Jurkat, Clone E6-1 (cell line): ENCODE measurements at regions not wholly inside any gene's neighbourhood (a gene's known extent, or its start where the extent isn't known, plus 50 kb on each side); places are given as distances from the start of the nearest gene placed in this dataset.
A peak's percentile ranks its signal among the peaks of the same experiment; 100 is the strongest.

ENCODE experiments used
- DNase-seq: peaks from one replicate; pipeline ENCODE4 v3.0.0-alpha.2; 2011; ENCODE audit warnings: low read depth, low spot score
- H3K4me3 ChIP-seq: 2 replicates; pipeline ENCODE4 v1.5.1; 2011; ENCODE audit warnings: mild to moderate bottlenecking, low read length, control low read depth, moderate library complexity

- no peak for DNase-seq
- no peak overlapping the region for H3K4me3 ChIP-seq
These were observed 676.6 kb downstream of the CDH11 start for GRCh38 chr16:64445245-64445644.

DNA sequence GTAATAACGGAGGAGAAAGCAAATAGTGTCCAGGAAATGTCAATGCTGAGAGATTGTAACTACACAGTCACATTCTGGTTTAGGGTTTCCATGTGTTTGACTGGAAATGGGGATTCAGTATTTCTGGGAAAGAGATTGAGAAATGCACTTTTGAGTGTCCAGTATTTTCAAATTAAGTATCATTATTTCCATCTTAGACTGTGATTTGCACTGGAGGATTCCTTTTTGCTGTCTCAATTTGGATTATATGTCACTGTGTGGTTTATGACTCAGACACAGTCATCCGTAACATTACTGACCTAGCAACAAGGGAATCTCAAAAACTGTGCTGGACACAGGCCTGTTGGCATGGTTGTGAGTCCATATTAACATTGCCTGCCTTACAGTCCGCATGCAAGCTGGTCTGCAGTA, 681.4 kb downstream of the CDH11 start:
- DNase-seq: no peak
- no peak overlapping the region for H3K4me3 ChIP-seq

GRCh38 chr16:64440005-64440404, 681.9 kb downstream of the CDH11 start:
- H3K4me3 ChIP-seq: no peak overlapping the region
- DNase-seq: no peak

DNA sequence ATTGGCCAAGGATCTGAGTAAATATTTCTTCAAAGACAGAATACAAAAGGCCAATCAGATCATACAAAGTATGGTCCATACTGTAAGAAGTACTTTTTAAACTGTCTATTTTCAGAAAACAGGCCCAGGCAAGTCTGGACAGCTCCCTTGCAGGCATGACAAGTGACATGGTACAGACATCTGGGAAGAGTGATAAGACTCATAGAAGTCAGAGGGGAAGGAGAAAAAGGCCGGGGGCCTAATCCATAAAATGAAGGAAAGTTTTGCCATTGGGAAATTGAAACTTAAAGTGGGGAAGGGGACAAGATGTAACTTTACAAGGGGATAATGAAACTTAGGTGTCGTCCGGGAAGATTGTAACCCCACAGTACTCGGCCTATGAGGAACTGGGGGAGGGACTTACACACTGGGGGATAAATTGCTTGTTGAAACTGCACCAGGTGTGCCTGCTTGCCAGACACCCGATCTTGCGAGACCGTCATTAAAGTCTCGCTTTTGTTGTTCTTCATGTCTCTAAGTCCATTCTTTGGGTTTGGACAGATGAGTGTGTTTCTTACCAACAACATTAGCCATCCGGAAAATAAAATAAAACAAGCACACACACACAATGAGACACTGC, 684.0 kb downstream of the CDH11 start:
- no peak overlapping the region for H3K4me3 ChIP-seq
- DNase-seq: no peak

GRCh38 chr16:64434526-64435069, 687.3 kb downstream of the CDH11 start:
- H3K4me3 ChIP-seq: no peak overlapping the region
- no peak for DNase-seq

- no peak for DNase-seq
These were observed 693.3 kb downstream of the CDH11 start for GRCh38 chr16:64428463-64429113.

DNA sequence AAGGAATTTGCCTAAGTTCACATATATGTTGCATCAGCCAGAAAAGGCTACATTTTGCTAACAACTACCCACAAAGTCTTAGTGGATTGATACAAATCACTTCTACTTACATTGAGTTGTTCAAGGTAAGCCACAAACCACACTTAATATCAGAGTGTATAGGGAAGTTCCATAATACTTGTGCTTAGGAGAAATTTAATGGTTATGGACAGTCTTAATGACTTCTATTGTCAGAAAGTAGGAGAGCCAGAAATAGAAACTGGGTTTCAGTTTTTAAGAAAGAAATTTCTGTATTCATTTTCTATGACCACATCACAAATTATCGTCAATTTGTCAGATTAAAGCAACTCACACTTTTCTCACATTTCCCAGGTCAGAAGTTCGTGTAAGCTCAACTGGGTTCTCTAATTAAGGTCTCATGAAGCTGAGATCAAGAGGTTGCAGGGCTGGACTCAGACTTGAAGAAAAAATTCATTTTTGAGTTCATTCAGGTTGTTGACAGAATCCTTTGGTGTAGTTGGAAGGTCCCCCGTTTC, 695.7 kb downstream of the CDH11 start:
- H3K4me3 ChIP-seq: no peak overlapping the region
- no peak for DNase-seq

More at GRCh38 chr16:64428463-64429113, 693.3 kb downstream of the CDH11 start:
- H3K4me3 ChIP-seq: no peak overlapping the region

- no peak for DNase-seq
- no peak overlapping the region for H3K4me3 ChIP-seq
These were observed 696.5 kb downstream of the CDH11 start for GRCh38 chr16:64425381-64425780.

- no peak overlapping the region for H3K4me3 ChIP-seq
- no peak for DNase-seq
These were observed 699.6 kb downstream of the CDH11 start for GRCh38 chr16:64422259-64422658.

GRCh38 chr16:64421515-64421914, 700.3 kb downstream of the CDH11 start:
- DNase-seq: no peak
- no peak overlapping the region for H3K4me3 ChIP-seq

DNA sequence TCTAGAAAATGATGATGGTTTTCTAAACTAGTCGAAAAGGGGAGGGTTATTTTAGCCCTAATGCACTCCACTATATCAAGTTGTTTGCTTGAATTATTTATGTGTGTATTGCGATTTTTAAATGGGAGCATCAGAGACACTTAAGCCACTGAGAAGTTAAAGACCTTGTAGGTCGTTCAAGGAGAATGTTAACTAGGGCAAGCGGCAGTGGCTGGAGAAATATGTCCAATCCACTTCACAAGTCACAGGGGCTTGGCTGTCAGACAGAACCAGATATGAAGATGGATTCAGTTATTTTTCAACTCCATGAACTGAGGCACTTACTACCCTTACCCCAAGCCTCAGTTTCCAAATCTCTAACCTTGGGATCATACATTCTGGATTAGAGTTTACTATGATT, 702.0 kb downstream of the CDH11 start:
- H3K4me3 ChIP-seq: no peak overlapping the region
- no peak for DNase-seq

DNA sequence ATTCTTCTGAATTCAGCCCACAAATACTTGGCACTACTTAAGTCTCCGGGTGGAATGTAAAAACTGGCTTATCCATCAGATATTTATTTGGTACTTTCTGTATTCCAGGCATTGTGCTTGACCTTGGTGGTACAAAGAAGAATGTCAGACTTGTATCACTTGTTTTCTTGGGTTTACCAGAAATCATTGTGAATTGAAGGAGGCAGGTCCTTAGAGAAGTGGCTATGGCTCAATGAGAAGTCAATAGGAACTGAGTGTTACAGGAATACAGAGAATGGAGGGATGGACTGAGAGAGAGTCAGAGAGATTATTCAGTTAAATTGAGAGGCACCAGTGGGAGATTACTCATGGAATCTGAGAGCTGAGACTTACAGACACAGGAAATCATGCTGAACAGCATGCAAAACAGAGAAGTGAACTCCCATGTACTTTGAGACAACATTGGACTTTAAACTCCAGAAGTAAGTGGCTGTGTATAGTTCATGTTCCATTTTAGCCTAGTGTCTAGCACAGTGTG, 704.1 kb downstream of the CDH11 start:
- no peak for DNase-seq
- no peak overlapping the region for H3K4me3 ChIP-seq

- H3K4me3 ChIP-seq: no peak overlapping the region
- DNase-seq: peak; percentile 7
These were observed 705.5 kb downstream of the CDH11 start for GRCh38 chr16:64416216-64417005.

DNA sequence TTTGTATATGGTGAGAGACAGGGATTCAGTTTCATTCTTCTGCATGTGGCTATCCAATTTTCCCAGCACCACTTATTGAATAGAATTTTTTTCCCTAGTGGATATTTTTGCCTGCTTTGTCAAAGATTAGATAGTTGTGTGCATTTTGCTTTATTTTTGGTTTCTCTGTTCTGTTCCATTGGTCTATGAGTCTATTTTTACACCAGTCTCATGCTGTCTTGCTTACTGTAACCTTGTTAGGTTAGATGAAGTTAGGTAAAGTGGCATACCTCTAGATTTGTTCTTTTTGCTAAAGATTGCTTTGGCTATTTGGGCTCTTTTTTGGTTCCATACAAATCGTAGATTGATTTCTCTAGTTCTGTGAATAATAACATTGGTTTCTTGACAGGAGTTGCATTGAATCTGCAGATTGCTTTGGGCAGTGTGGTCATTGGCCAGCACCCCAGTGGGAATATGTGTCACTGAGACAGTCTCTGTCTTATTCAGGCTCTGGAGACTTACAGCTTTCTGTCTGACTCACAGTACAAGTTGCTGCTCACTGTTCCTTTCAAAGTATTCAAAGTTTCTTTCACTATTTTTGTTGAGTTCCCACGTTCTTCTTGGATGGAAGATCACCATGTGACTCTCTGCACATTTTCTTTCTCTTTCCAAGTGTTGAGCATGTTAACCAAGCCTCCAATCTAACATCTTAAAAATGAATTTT, 709.1 kb downstream of the CDH11 start:
- DNase-seq: no peak

DNA sequence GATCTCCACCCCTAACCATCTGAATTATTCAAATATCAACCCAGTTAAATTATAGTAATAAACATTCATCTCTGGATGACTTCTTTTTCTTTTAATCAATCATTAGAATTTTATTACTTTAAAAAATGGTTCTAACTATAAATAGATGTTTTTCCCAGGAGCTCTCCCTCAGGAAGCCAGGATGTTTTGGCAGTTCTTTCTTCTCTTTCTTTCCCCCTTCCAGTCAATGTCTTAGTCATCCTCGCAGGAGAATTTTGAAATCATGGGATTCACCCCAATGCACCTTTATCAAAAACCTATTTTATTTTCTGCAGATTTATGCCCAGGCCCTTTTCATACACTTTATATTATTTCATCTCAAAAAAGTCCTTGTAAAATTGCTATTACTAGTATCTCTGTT, 711.6 kb downstream of the CDH11 start:
- H3K4me3 ChIP-seq: no peak overlapping the region
- DNase-seq: no peak

More for the DNA sequence above, 709.1 kb downstream of the CDH11 start:
- H3K4me3 ChIP-seq: no peak overlapping the region

DNA sequence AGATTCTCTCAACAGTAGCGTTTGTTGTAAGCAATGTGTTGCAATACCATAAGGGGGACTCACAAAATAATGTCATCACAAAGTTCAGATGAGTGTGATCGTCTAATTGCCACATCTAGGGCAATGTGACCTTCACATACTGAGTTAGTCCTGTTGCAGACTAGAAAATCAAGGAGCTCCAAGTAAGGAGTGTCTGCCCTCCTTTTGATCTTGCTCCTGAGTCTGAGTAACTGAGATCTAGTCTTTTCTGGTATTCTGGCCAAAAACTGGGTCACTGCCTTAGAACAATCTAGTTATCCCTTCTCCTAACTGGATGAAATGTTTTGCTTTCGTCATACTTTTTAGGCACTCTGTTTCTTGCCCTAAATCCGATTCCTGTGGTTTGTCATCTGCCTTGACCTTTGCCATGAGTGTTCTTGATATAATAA, 712.1 kb downstream of the CDH11 start:
- no peak for DNase-seq
- no peak overlapping the region for H3K4me3 ChIP-seq

DNA sequence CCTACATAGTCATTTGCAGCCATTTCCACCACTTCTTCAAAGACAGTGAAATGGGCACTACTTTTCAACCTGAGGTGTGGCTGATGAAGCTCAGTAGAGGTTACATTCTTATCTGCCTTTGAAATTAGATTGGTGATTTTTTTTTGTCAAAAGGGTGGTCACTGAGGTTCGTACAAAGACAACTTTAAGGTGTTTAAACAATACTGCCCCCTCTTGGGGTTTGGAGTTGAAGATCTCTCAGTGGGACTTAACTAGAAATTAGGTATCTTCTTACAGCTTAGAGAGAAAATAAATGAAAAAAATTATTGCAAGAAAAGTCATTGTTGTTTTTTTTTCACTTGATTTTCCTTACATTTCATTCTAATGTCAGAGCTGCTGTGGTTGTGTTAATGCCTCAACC, 713.2 kb downstream of the CDH11 start:
- no peak for DNase-seq
- no peak overlapping the region for H3K4me3 ChIP-seq

GRCh38 chr16:64406770-64407181, 715.1 kb downstream of the CDH11 start:
- no peak overlapping the region for H3K4me3 ChIP-seq
- no peak for DNase-seq

DNA sequence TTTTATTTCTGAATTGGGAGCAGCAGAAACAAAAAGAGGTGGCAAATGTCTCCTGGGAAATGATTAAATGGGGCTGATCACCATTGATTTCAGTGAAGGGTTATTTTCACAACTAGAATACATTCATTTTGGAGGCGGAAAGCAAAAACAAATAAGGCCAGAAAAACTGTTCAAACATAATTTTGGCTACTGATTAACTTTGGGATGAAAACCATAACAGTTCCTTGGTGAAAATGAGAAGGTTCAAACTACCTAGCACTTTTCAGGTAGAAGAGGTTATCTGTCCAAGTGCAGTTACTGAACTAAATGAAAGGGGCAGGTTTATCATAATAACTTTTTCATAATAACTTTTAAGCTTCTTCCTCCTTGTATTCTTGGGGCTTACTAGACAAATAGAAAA, 718.5 kb downstream of the CDH11 start:
- H3K4me3 ChIP-seq: no peak overlapping the region
- DNase-seq: no peak
